SK-N-SH (cell line): ENCODE measurements at regions not wholly inside any gene's neighbourhood (a gene's known extent, or its start where the extent isn't known, plus 50 kb on each side); places are given as distances from the start of the nearest gene placed in this dataset.

ENCODE experiments used
- CTCF ChIA-PET: fragments of 300-600, 350-600 bp; formaldehyde crosslinking; extraction: SDS; loops from one replicate; lab custom pipeline; 2021; lab: Yijun Ruan, JAX
- POLR2A ChIA-PET: fragments of 350-600 bp; sonication (Branson Sonifier 250); formaldehyde crosslinking; extraction: SDS; loops from one replicate; lab custom pipeline; 2020; ENCODE audit warnings: antibody characterized with exemption, inconsistent platforms; lab: Yijun Ruan, JAX
- DNase-seq: peaks from one replicate; pipeline ENCODE4 v3.0.0; 2012
- H2AFZ ChIP-seq: fragments of 200-600 bp; sonication (generic); 2 replicates; pipeline ENCODE4 v1.8.1; 2016; ENCODE audit warnings: antibody characterized with exemption, mild to moderate bottlenecking, low read depth
- H3F3A ChIP-seq: fragments of 200-600 bp; sonication (generic); replicated peaks from 2 replicates; pipeline ENCODE3; 2016; ENCODE audit warnings: antibody characterized with exemption, mild to moderate bottlenecking; ENCODE audit not compliant: insufficient read depth
- H3K27ac ChIP-seq, 2 experiments: fragments of 200-500 bp in 1 of 2; fragments of 200-600 bp in 1 of 2; sonication (Bioruptor generic) in 1 of 2; sonication (generic), shearing (Covaris generic) in 1 of 2; 2 replicates each; pipeline versions ENCODE4 v1.5.1 to v1.6.1; 2014 to 2016; ENCODE audit warnings: low read depth in 2 of 2, inconsistent platforms in 1 of 2, low read length in 1 of 2, mild to moderate bottlenecking in 1 of 2, mixed read lengths in 1 of 2
- H3K27me3 ChIP-seq: fragments of 200-600 bp; sonication (generic), shearing (Covaris generic); 2 replicates; pipeline ENCODE4 v1.6.1; 2016; ENCODE audit warnings: mixed run types; ENCODE audit not compliant: insufficient read depth
- H3K36me3 ChIP-seq, 2 experiments: fragments of 200-500 bp in 1 of 2; fragments of 200-600 bp in 1 of 2; sonication (Bioruptor generic) in 1 of 2; sonication (generic) in 1 of 2; replicated peaks in 1 of 2; 2 replicates each; pipeline versions ENCODE3 to v1.5.1; 2014 to 2016; ENCODE audit warnings: low read length in 1 of 2, mild to moderate bottlenecking in 1 of 2; ENCODE audit not compliant: insufficient read depth in 2 of 2, control insufficient read depth in 1 of 2
- H3K4me1 ChIP-seq, 2 experiments: fragments of 200-500 bp in 1 of 2; fragments of 200-600 bp in 1 of 2; sonication (Bioruptor generic) in 1 of 2; sonication (generic), shearing (Covaris generic) in 1 of 2; 2 replicates each; pipeline versions ENCODE4 v1.5.1 to v1.6.1; 2014 to 2016; ENCODE audit warnings: low read depth in 1 of 2, low read length in 1 of 2, mixed run types in 1 of 2; ENCODE audit not compliant: insufficient read depth in 2 of 2, control insufficient read depth in 1 of 2
- H3K4me2 ChIP-seq: fragments of 200-600 bp; sonication (generic), shearing (Covaris generic); 2 replicates; pipeline ENCODE4 v1.6.1; 2017; ENCODE audit warnings: mixed run types
- H3K4me3 ChIP-seq, 2 experiments: fragments of 200-500 bp in 1 of 2; fragments of 200-600 bp in 1 of 2; sonication (Bioruptor generic) in 1 of 2; sonication (generic), shearing (Covaris generic) in 1 of 2; 2 replicates each; pipeline versions ENCODE4 v1.5.1 to v1.8.1; 2014 to 2016; ENCODE audit warnings: low read depth in 2 of 2, inconsistent platforms in 1 of 2, low read length in 1 of 2, mild to moderate bottlenecking in 1 of 2, mixed read lengths in 1 of 2, moderate library complexity in 1 of 2
- H3K79me2 ChIP-seq: fragments of 200-600 bp; sonication (generic); 2 replicates; pipeline ENCODE4 v1.8.1; 2017; ENCODE audit warnings: mild to moderate bottlenecking; ENCODE audit not compliant: insufficient read depth
- H3K9ac ChIP-seq: fragments of 200-600 bp; sonication (generic); 2 replicates; pipeline ENCODE4 v1.6.1; 2017; ENCODE audit warnings: mixed run types
- H3K9me2 ChIP-seq: fragments of 200-600 bp; sonication (generic); 2 replicates; pipeline ENCODE4 v1.6.1; 2017; ENCODE audit warnings: mixed run types
- H3K9me3 ChIP-seq: fragments of 200-600 bp; sonication (generic); 2 replicates; pipeline ENCODE4 v1.6.1; 2017; ENCODE audit warnings: mixed run types, mild to moderate bottlenecking, moderate library complexity
- H4K20me1 ChIP-seq: fragments of 200-600 bp; sonication (generic); 2 replicates; pipeline ENCODE4 v1.6.1; 2017; ENCODE audit warnings: mild to moderate bottlenecking, mixed run types; ENCODE audit not compliant: insufficient read depth
- FOSL2 ChIP-seq: IDR thresholded peaks from 2 replicates; pipeline ENCODE4 v1.4.0; 2012; ENCODE audit warnings: low read depth, mild to moderate bottlenecking, moderate library complexity, borderline replicate concordance
- FOXM1 ChIP-seq: IDR thresholded peaks from 2 replicates; pipeline ENCODE4 v1.4.0; 2012; ENCODE audit warnings: low read depth, mild to moderate bottlenecking
- GATA2 ChIP-seq: sonication (generic); formaldehyde crosslinking; IDR thresholded peaks from 2 replicates; pipeline ENCODE4 v1.5.0; 2020; ENCODE audit warnings: mild to moderate bottlenecking, missing genetic modification reagents
- MXI1 ChIP-seq: IDR thresholded peaks from 2 replicates; pipeline ENCODE4 v1.6.1; 2012; ENCODE audit warnings: mild to moderate bottlenecking, low read depth, low read length, improper control_type of control experiment
- NRF1 ChIP-seq: IDR thresholded peaks from 2 replicates; pipeline ENCODE4 v1.6.1; 2012; ENCODE audit warnings: low read depth, mild to moderate bottlenecking, low read length
- POLR2AphosphoS5 ChIP-seq: IDR thresholded peaks from 2 replicates; pipeline ENCODE4 v1.6.1; 2012; ENCODE audit warnings: low read depth, low read length
- RAD21 ChIP-seq: IDR thresholded peaks from 2 replicates; pipeline ENCODE4 v1.6.1; 2012; ENCODE audit warnings: mild to moderate bottlenecking, low read length
- RCOR1 ChIP-seq: fragments of 150-350 bp; IDR thresholded peaks from 2 replicates; pipeline ENCODE4 v1.6.1; 2017; ENCODE audit warnings: antibody characterized with exemption, low read length
- RFX5 ChIP-seq: IDR thresholded peaks from 2 replicates; pipeline ENCODE4 v1.6.1; 2012; ENCODE audit warnings: mild to moderate bottlenecking, improper control_type of control experiment, low read length
- SMC3 ChIP-seq: IDR thresholded peaks from 2 replicates; pipeline ENCODE4 v1.6.1; 2012; ENCODE audit warnings: low read depth, low read length, improper control_type of control experiment
- TAF1 ChIP-seq: IDR thresholded peaks from 2 replicates; pipeline ENCODE4 v1.6.1; 2012; ENCODE audit warnings: low read depth, mild to moderate bottlenecking, low read length, moderate library complexity, borderline replicate concordance
- TCF12 ChIP-seq: IDR thresholded peaks from 2 replicates; pipeline ENCODE4 v1.4.0; 2012
- TEAD4 ChIP-seq: IDR thresholded peaks from 2 replicates; pipeline ENCODE4 v1.4.0; 2012; ENCODE audit warnings: mild to moderate bottlenecking, borderline replicate concordance; ENCODE audit not compliant: insufficient read depth
- YY1 ChIP-seq: IDR thresholded peaks from 2 replicates; pipeline ENCODE4 v1.4.0; 2012; ENCODE audit warnings: low read depth, mild to moderate bottlenecking
- WGBS: methylation state at CpG from one replicate; pipeline ENCODE4 v1.1.6; 2017; ENCODE audit warnings: low lambda C conversion rate; 5-methylcytosine and 5-hydroxymethylcytosine counted together
- TF ChIP-seq, protein P1 (sequence below): IDR thresholded peaks from 2 replicates; pipeline ENCODE4 v1.6.1; 2012; ENCODE audit warnings: mild to moderate bottlenecking, low read depth, low read length, moderate library complexity
- TF ChIP-seq, protein P2 (sequence below): fragments of 150-350 bp; IDR thresholded peaks from 2 replicates; pipeline ENCODE4 v1.6.1; 2016; ENCODE audit warnings: mild to moderate bottlenecking, low read depth, low read length
- TF ChIP-seq, protein P3 (sequence below): IDR thresholded peaks from 2 replicates; pipeline ENCODE4 v1.4.0; 2012; ENCODE audit warnings: low read depth, borderline replicate concordance
- TF ChIP-seq, protein P4 (sequence below): IDR thresholded peaks from 2 replicates; pipeline ENCODE4; 2012
- TF ChIP-seq, protein P5 (sequence below): fragments of 150-350 bp; IDR thresholded peaks from 2 replicates; pipeline ENCODE4 v1.6.1; 2017; ENCODE audit warnings: antibody characterized with exemption, low read length, low read depth, borderline replicate concordance

DNA sequence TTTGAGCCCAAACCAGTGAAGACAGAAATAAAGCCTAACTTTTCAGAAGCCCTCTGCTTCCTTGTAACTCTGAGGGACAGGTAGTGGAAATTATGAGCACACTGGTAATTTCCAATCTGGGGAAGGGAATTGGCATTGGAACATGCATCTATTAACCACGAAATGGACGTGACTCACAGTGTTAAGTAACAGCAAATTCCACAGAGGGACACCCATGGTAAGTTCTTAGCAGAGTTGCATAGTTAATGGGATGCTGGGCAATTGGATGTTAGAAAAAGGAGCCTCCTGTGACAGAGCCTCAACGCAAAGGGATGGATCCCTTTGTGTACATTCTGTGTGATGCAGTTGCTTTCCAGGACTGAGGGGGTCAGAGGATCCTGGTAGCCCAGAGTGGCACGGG, 168.6 kb downstream of the SEMA6D start (continued):
- TF ChIP-seq TEAD4 (no peak), SMC3 (no peak)
- TF ChIP-seq, protein P1, sequence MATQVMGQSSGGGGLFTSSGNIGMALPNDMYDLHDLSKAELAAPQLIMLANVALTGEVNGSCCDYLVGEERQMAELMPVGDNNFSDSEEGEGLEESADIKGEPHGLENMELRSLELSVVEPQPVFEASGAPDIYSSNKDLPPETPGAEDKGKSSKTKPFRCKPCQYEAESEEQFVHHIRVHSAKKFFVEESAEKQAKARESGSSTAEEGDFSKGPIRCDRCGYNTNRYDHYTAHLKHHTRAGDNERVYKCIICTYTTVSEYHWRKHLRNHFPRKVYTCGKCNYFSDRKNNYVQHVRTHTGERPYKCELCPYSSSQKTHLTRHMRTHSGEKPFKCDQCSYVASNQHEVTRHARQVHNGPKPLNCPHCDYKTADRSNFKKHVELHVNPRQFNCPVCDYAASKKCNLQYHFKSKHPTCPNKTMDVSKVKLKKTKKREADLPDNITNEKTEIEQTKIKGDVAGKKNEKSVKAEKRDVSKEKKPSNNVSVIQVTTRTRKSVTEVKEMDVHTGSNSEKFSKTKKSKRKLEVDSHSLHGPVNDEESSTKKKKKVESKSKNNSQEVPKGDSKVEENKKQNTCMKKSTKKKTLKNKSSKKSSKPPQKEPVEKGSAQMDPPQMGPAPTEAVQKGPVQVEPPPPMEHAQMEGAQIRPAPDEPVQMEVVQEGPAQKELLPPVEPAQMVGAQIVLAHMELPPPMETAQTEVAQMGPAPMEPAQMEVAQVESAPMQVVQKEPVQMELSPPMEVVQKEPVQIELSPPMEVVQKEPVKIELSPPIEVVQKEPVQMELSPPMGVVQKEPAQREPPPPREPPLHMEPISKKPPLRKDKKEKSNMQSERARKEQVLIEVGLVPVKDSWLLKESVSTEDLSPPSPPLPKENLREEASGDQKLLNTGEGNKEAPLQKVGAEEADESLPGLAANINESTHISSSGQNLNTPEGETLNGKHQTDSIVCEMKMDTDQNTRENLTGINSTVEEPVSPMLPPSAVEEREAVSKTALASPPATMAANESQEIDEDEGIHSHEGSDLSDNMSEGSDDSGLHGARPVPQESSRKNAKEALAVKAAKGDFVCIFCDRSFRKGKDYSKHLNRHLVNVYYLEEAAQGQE = no peak

DNA sequence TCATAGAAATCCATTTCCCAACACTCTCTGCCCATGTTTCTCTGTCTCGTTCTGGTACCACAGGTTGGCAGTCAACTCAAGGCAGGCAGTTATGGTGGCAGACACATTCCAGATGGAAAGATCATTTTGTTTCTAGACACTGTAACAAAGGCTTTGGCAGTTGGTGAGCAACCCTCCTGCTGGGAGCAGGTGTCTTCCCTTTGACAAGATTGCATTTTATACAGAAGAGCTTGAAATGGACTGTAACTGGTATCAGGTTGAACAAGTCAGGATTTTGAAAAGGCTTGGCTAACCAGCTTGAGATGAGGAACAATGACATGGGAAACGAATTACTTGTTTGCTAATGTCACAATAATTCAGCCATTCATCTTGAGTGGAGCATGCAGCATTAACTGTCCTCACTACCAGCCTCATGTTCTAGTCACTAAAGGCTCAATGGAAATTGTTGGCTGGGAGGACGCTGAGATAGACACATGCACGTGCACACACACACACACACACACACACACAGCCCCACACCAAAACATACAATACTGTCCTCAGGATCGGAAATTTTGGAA, 170.0 kb downstream of the SEMA6D start:
- ChIA-PET POLR2A (no interaction called here), CTCF (no interaction called here)
- H3K36me3 ChIP-seq = no peaks in the 10 kb centered on the region
- no peak overlapping the region for H3K9ac ChIP-seq
- no peak overlapping the region for H3K4me2 ChIP-seq
- H4K20me1 ChIP-seq = no peaks in the 10 kb centered on the region
- no peak overlapping the region for H2AFZ ChIP-seq
- no peaks in the 10 kb centered on the region; a peak in 1 of 4 replicates for H3K4me1 ChIP-seq
- H3K27me3 ChIP-seq = no peaks in the 10 kb centered on the region
- no peak for DNase-seq
- no peaks in the 10 kb centered on the region for H3F3A ChIP-seq
- no peaks in the 10 kb centered on the region for H3K9me2 ChIP-seq
- TF ChIP-seq RCOR1 (no peak), YY1 (no peak), RAD21 (no peak), SMC3 (no peak), MXI1 (no peak), TCF12 (no peak), TAF1 (no peak), GATA2 (CRISPR knock-in tag) (no peak), RFX5 (no peak), FOXM1 (no peak), POLR2AphosphoS5 (no peak), TEAD4 (no peak), NRF1 (no peak), FOSL2 (no peak)
- TF ChIP-seq, protein P2, sequence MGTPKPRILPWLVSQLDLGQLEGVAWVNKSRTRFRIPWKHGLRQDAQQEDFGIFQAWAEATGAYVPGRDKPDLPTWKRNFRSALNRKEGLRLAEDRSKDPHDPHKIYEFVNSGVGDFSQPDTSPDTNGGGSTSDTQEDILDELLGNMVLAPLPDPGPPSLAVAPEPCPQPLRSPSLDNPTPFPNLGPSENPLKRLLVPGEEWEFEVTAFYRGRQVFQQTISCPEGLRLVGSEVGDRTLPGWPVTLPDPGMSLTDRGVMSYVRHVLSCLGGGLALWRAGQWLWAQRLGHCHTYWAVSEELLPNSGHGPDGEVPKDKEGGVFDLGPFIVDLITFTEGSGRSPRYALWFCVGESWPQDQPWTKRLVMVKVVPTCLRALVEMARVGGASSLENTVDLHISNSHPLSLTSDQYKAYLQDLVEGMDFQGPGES = no peak
- TF ChIP-seq, protein P3, sequence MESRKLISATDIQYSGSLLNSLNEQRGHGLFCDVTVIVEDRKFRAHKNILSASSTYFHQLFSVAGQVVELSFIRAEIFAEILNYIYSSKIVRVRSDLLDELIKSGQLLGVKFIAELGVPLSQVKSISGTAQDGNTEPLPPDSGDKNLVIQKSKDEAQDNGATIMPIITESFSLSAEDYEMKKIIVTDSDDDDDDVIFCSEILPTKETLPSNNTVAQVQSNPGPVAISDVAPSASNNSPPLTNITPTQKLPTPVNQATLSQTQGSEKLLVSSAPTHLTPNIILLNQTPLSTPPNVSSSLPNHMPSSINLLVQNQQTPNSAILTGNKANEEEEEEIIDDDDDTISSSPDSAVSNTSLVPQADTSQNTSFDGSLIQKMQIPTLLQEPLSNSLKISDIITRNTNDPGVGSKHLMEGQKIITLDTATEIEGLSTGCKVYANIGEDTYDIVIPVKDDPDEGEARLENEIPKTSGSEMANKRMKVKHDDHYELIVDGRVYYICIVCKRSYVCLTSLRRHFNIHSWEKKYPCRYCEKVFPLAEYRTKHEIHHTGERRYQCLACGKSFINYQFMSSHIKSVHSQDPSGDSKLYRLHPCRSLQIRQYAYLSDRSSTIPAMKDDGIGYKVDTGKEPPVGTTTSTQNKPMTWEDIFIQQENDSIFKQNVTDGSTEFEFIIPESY = no peak
- TF ChIP-seq, protein P4, sequence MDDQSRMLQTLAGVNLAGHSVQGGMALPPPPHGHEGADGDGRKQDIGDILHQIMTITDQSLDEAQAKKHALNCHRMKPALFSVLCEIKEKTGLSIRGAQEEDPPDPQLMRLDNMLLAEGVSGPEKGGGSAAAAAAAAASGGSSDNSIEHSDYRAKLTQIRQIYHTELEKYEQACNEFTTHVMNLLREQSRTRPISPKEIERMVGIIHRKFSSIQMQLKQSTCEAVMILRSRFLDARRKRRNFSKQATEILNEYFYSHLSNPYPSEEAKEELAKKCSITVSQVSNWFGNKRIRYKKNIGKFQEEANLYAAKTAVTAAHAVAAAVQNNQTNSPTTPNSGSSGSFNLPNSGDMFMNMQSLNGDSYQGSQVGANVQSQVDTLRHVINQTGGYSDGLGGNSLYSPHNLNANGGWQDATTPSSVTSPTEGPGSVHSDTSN = no peak
- TF ChIP-seq, protein P5, sequence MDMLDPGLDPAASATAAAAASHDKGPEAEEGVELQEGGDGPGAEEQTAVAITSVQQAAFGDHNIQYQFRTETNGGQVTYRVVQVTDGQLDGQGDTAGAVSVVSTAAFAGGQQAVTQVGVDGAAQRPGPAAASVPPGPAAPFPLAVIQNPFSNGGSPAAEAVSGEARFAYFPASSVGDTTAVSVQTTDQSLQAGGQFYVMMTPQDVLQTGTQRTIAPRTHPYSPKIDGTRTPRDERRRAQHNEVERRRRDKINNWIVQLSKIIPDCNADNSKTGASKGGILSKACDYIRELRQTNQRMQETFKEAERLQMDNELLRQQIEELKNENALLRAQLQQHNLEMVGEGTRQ = no peak
- TF ChIP-seq, protein P1 = no peak
- no peaks in the 10 kb centered on the region for H3K9me3 ChIP-seq
- 29% methylated on average over 5 of the region's 5 CpGs for WGBS
- H3K27ac ChIP-seq = no peak overlapping the region
- H3K4me3 ChIP-seq = no peak overlapping the region
- H3K79me2 ChIP-seq = no peaks in the 10 kb centered on the region
